ENCODE measurements at regions not wholly inside any gene's neighbourhood (a gene's known extent, or its start where the extent isn't known, plus 50 kb on each side); places are given as distances from the start of the nearest gene placed in this dataset.
A peak's percentile ranks its signal among the peaks of the same experiment; 100 is the strongest.

- TF ChIP-seq, protein P1, sequence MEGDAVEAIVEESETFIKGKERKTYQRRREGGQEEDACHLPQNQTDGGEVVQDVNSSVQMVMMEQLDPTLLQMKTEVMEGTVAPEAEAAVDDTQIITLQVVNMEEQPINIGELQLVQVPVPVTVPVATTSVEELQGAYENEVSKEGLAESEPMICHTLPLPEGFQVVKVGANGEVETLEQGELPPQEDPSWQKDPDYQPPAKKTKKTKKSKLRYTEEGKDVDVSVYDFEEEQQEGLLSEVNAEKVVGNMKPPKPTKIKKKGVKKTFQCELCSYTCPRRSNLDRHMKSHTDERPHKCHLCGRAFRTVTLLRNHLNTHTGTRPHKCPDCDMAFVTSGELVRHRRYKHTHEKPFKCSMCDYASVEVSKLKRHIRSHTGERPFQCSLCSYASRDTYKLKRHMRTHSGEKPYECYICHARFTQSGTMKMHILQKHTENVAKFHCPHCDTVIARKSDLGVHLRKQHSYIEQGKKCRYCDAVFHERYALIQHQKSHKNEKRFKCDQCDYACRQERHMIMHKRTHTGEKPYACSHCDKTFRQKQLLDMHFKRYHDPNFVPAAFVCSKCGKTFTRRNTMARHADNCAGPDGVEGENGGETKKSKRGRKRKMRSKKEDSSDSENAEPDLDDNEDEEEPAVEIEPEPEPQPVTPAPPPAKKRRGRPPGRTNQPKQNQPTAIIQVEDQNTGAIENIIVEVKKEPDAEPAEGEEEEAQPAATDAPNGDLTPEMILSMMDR (IDR thresholded peaks at IDR 0.05; ENCODE audit: borderline replicate concordance, extremely low read depth, insufficient read depth) = no peak
- Histone ChIP-seq H3K9ac (ENCODE audit: low read length in 3 of 3) (no peak overlapping the region), H3K27ac (ENCODE audit: low read depth in 2 of 2, low read length in 2 of 2) (no peak overlapping the region), H3K27me3 (ENCODE audit: control insufficient read depth, insufficient read depth, low read length) (no peaks in the 10 kb centered on the region), H3K36me3 (ENCODE audit: control insufficient read depth in 2 of 3, insufficient read depth in 3 of 3, low read length in 3 of 3) (no peaks in the 10 kb centered on the region), H3K9me3 (ENCODE audit: control insufficient read depth in 2 of 3, insufficient read depth in 1 of 3, low read length in 3 of 3) (no peaks in the 10 kb centered on the region), H3K4me1 (ENCODE audit: control insufficient read depth in 2 of 3, insufficient read depth in 2 of 3, low read depth in 1 of 3, low read length in 3 of 3) (no peaks in the 10 kb centered on the region), H3K4me3 (ENCODE audit: low read length in 3 of 3) (no peak overlapping the region)
- FAIRE-seq = no peak
- intact Hi-C loops (cut with DNase I) = no loop called here
- DNase-seq = no peak
These were observed 348.0 kb upstream of the LCORL start for GRCh38 chr4:18369561-18369960.

DNA sequence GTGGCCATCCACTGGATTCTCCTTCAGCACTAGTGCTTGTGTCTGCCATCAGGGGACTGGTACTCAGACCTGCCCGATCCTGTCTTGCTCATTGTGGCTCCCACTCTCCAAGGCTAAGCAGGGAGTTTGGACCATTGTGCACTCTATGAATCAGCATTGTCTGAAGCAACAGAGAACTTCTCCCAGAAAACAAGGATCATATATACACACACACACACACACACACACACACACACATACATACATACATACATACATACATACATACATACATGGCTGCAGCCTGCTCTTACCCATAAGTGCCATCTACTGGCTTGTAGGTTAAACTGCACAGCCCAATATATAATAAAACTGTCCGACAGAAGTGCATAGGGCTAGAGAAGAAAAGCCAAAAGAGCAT lies 345.3 kb upstream of the LCORL start:
- no peak overlapping the region for H3K4me3 ChIP-seq (ENCODE audit: low read length in 3 of 3)
- DNase-seq (peak in 2 of 5 donors; percentile 24 to 41), FAIRE-seq (no peak)
- no peak overlapping the region for H3K27ac ChIP-seq (ENCODE audit: low read depth in 2 of 2, low read length in 2 of 2)
- H3K9ac ChIP-seq (ENCODE audit: low read length in 3 of 3) = no peak overlapping the region
- no peaks in the 10 kb centered on the region for H3K27me3 ChIP-seq (ENCODE audit: control insufficient read depth, insufficient read depth, low read length)
- TF ChIP-seq, protein P1 (IDR thresholded peaks at IDR 0.05; ENCODE audit: borderline replicate concordance, extremely low read depth, insufficient read depth) = peak; percentile 54
- no peaks in the 10 kb centered on the region for H3K9me3 ChIP-seq (ENCODE audit: control insufficient read depth in 2 of 3, insufficient read depth in 1 of 3, low read length in 3 of 3)
- intact Hi-C loops (cut with DNase I) = no loop called here
- no peaks in the 10 kb centered on the region for H3K4me1 ChIP-seq (ENCODE audit: control insufficient read depth in 2 of 3, insufficient read depth in 2 of 3, low read depth in 1 of 3, low read length in 3 of 3)
- H3K36me3 ChIP-seq (ENCODE audit: control insufficient read depth in 2 of 3, insufficient read depth in 3 of 3, low read length in 3 of 3) = no peaks in the 10 kb centered on the region

DNA sequence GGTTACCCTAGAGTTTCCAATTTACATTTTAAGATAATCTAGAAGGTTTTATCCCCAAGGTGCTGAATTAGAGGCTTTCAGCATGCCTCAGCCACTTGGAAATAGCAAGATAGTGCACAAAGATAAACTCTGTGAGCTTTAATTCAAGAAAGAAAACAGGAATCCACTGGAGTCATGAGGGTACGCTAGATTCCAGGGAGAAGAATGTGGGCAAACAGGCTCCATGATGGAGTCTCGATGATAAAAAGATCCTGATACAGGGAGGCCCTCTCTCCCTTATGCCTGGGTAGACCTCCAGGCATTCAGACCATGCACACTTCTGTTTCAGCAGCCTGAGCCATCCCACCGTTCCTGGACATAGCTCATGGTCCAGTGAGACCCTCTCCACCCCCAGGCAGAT lies 344.6 kb upstream of the LCORL start:
- H3K27ac ChIP-seq (ENCODE audit: low read depth in 2 of 2, low read length in 2 of 2) = no peak overlapping the region
- no peaks in the 10 kb centered on the region for H3K9me3 ChIP-seq (ENCODE audit: control insufficient read depth in 2 of 3, insufficient read depth in 1 of 3, low read length in 3 of 3)
- TF ChIP-seq, protein P1 (IDR thresholded peaks at IDR 0.05; ENCODE audit: borderline replicate concordance, extremely low read depth, insufficient read depth) = no peak
- DNase-seq = peak in 1 of 5 donors; percentile 2
- no peak overlapping the region for H3K4me3 ChIP-seq (ENCODE audit: low read length in 3 of 3)
- H3K4me1 ChIP-seq (ENCODE audit: control insufficient read depth in 2 of 3, insufficient read depth in 2 of 3, low read depth in 1 of 3, low read length in 3 of 3) = no peaks in the 10 kb centered on the region
- H3K36me3 ChIP-seq (ENCODE audit: control insufficient read depth in 2 of 3, insufficient read depth in 3 of 3, low read length in 3 of 3) = no peaks in the 10 kb centered on the region
- H3K27me3 ChIP-seq (ENCODE audit: control insufficient read depth, insufficient read depth, low read length) = no peaks in the 10 kb centered on the region
- intact Hi-C loops (cut with DNase I) = no loop called here
- FAIRE-seq = no peak
- no peak overlapping the region for H3K9ac ChIP-seq (ENCODE audit: low read length in 3 of 3)

DNA sequence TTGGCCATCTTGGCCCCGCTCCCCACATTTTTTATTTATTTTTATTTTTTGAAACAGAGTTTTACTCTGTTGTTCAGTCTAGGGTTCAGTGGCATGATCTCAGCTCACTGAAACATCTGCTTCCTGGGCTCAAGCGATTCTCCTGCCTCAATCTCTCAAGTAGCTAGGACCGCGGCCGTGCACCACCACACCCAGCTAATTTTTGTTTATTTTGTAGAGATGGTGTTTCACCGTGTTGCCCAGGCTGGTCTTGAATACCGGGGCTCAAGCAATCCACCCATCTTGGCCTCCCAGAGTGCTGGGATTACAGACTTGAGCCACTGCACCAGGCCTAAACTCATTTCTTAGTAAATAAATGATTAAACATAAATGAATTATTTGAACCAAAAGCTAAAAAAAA lies 322.0 kb upstream of the LCORL start:
- Histone ChIP-seq H3K27ac (ENCODE audit: low read depth in 2 of 2, low read length in 2 of 2) (no peak overlapping the region), H3K9me3 (ENCODE audit: control insufficient read depth in 2 of 3, insufficient read depth in 1 of 3, low read length in 3 of 3) (no peaks in the 10 kb centered on the region), H3K36me3 (ENCODE audit: control insufficient read depth in 2 of 3, insufficient read depth in 3 of 3, low read length in 3 of 3) (no peaks in the 10 kb centered on the region), H3K27me3 (ENCODE audit: control insufficient read depth, insufficient read depth, low read length) (no peaks in the 10 kb centered on the region), H3K4me3 (ENCODE audit: low read length in 3 of 3) (no peak overlapping the region), H3K9ac (ENCODE audit: low read length in 3 of 3) (no peak overlapping the region), H3K4me1 (ENCODE audit: control insufficient read depth in 2 of 3, insufficient read depth in 2 of 3, low read depth in 1 of 3, low read length in 3 of 3) (no peaks in the 10 kb centered on the region)
- DNase-seq = no peak
- TF ChIP-seq, protein P1 (IDR thresholded peaks at IDR 0.05; ENCODE audit: borderline replicate concordance, extremely low read depth, insufficient read depth) = no peak
- FAIRE-seq = no peak
- intact Hi-C loops (cut with DNase I) = no loop called here

All from kidney (tissue), 13 donors.